Vagina (tissue), 2 donors: ENCODE measurements at regions not wholly inside any gene's neighbourhood (a gene's known extent, or its start where the extent isn't known, plus 50 kb on each side); places are given as distances from the start of the nearest gene placed in this dataset.

Source experiments
- CTCF ChIP-seq, 3 experiments: fragments of 450-650 bp in 2 of 3; fragments of 200-600 bp in 1 of 3; sonication (generic) in 1 of 3; IDR thresholded peaks; one replicate each; pipeline ENCODE4 v1.5.1; 2017 to 2019; ENCODE audit warnings: antibody characterized with exemption in 3 of 3, mild to moderate bottlenecking in 2 of 3, moderate library complexity in 2 of 3
- POLR2A ChIP-seq, 2 donors: fragments of 450-650 bp; IDR thresholded peaks; one replicate each; pipeline ENCODE4 v1.6.1; 2017; ENCODE audit warnings: antibody characterized with exemption in 2 of 2, mild to moderate bottlenecking in 2 of 2, moderate library complexity in 2 of 2
- POLR2AphosphoS5 ChIP-seq, 2 donors: sonication (generic); formaldehyde crosslinking; IDR thresholded peaks; one replicate each; pipeline ENCODE4 v1.9.0; 2017; ENCODE audit warnings: antibody characterized with exemption in 2 of 2, mild to moderate bottlenecking in 2 of 2, low read depth in 1 of 2; ENCODE audit not compliant: insufficient read depth in 1 of 2

- TF ChIP-seq POLR2A (IDR thresholded peaks at IDR 0.05) (no peak), POLR2AphosphoS5 (IDR thresholded peaks at IDR 0.05; ENCODE audit: insufficient read depth in 1 of 2, low read depth in 1 of 2) (no peak), CTCF (IDR thresholded peaks at IDR 0.05) (no peak)
Observed at GRCh38 chr2:195603408-195603807, 53.6 kb upstream of the SLC39A10 start.
